Activated CD4-positive, alpha-beta memory T cell treated with anti-CD3 and anti-CD28 coated beads, Interleukin-2, amount 10 ng/mL, durations not matched to agents 7 days and 5 days (primary cell): ENCODE measurements at regions not wholly inside any gene's neighbourhood (a gene's known extent, or its start where the extent isn't known, plus 50 kb on each side); places are given as distances from the start of the nearest gene placed in this dataset.

Source experiments
- CTCF ChIA-PET: fragments of 350-600 bp; sonication (Branson Sonifier 250); formaldehyde crosslinking; loops from one replicate; lab custom pipeline; 2021; ENCODE audit warnings: antibody characterized with exemption, inconsistent platforms; lab: Charles Lee
- POLR2A ChIA-PET: fragments of 350-600 bp; sonication (Branson Sonifier 250); formaldehyde crosslinking; loops from one replicate; lab custom pipeline; 2021; ENCODE audit warnings: antibody characterized with exemption; lab: Charles Lee
- DNase-seq: peaks from one replicate; pipeline ENCODE4 v3.0.0-alpha.2; 2020
- H3K27ac Mint-ChIP-seq: one replicate; pipeline ENCODE4 v1.8.0; 2021; ENCODE audit warnings: mild to moderate bottlenecking, mixed read lengths
- H3K27me3 Mint-ChIP-seq: one replicate; pipeline ENCODE4 v1.8.0; 2021; ENCODE audit warnings: mixed read lengths
- H3K36me3 Mint-ChIP-seq: one replicate; pipeline ENCODE4 v1.8.0; 2021; ENCODE audit warnings: low read depth, mixed read lengths
- H3K4me1 Mint-ChIP-seq: one replicate; pipeline ENCODE4 v1.8.0; 2021; ENCODE audit warnings: mixed read lengths
- H3K4me3 Mint-ChIP-seq: one replicate; pipeline ENCODE4 v1.8.0; 2021; ENCODE audit warnings: mild to moderate bottlenecking, mixed read lengths
- H3K9me3 Mint-ChIP-seq: one replicate; pipeline ENCODE4 v1.8.0; 2021; ENCODE audit warnings: mixed read lengths

DNA sequence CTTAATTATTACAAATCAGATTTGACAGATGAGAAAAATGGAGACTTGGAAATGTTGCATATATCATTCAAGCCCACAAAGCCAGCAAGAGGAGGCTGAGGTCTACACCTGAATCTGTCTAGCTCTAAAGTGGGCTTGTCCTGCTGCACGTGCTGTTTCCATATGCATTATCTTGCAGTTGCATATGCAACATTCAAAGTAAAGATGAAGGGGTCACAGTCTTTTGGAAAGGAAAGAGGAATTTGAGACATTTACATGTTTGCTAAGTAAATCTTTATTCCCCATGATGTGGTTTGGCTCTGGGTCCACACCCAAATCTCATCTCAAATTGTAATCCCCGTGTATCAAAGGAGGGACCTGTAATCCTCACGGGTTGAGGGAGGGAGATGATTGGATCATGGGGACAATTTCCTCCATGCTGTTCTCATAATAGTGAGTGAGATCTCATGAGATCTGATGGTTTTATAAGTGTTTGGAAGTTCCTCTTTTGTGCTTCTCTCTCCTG lies 98.3 kb downstream of the BACH1 start:
- H3K27ac Mint-ChIP-seq, result no peak overlapping the region
- ChIA-PET POLR2A (no interaction called here), CTCF (no interaction called here)
- H3K9me3 Mint-ChIP-seq, result peaks cover 14% of the 10 kb centered on the region
- DNase-seq, result no peak
- no peaks in the 10 kb centered on the region for H3K4me1 Mint-ChIP-seq
- H3K27me3 Mint-ChIP-seq, result no peaks in the 10 kb centered on the region
- H3K36me3 Mint-ChIP-seq, result no peaks in the 10 kb centered on the region
- no peak overlapping the region for H3K4me3 Mint-ChIP-seq

DNA sequence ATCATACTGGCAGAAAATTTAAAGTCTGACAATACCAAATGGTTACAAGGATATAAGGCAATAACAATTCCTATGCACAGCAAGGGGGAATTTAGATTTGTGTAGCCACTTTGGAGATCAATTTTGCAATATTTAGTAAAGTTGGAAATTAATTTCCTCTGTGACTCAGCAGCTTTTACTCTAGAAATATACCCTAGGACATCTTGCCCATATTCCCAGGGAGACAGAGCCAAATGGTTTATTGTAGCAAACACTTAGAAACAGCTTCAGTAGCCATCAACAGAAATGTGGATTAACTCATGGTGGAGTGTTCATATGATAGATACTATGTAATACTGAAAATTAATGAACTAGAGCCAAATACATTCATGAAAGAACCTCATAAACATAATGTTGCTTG lies 104.6 kb downstream of the BACH1 start:
- H3K27ac Mint-ChIP-seq, result no peak overlapping the region
- no peaks in the 10 kb centered on the region for H3K4me1 Mint-ChIP-seq
- DNase-seq, result no peak
- peaks cover 14% of the 10 kb centered on the region for H3K9me3 Mint-ChIP-seq
- ChIA-PET POLR2A (no interaction called here), CTCF (no interaction called here)
- no peaks in the 10 kb centered on the region for H3K27me3 Mint-ChIP-seq
- no peaks in the 10 kb centered on the region for H3K36me3 Mint-ChIP-seq
- no peak overlapping the region for H3K4me3 Mint-ChIP-seq

DNA sequence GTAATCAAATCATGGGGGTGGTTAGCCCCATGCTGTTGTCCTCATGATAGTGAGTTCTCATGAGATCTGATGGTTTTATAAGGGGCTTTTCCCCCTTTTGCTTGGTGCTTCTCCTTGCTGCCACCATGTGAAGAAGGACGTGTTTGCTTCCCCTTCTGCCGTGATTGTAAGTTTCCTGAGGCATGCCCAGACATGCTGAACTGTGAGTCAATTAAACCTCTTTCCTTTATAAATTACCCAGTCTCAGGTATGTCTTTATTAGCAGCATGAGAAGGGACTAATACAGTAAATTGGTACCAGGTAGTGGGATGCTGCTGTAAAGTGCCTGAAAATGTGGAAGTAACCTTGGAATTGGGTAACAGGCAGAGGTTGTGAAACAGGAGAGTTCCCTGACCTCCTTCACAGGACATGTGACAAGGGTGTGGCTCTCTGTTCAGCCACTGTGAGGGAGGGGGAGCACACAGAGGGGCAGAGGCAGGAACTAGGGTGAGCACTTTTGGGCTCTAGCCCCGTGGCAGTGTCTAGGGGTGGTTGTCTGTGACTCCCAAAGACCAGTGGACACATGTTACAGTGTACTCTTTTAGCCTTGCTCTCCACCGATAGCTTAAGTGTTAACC lies 105.3 kb downstream of the BACH1 start:
- ChIA-PET CTCF (no interaction called here), POLR2A (no interaction called here)

DNA sequence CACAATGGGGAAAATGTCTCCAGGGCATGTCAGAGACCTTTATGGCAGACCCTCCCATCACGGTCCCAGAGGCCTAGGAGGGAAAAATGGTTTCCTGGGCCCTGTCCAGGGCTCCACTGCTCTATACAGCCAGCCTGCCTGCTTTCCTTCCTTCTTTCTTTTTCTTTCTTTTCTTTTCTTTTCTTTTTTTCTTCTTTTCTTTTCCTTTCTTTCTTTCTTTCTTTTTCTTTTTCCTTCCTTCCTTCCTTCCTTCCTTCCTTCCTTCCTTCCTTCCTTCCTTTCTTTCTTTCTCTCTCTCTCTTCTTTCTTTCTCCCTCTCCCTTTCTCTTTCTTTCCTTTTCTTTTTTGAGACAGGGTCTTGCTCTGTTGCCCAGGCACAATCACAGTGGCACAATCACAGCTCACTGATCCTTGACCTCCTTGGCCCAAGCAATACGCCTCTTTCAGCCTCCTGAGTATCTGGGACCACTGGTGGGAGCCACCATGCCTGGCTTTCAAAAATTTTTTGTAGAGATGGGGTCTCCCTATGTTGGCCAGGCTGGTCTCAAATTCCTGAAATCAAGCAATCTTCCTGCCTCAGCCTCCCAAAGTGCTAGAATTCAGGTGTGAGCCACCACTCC lies 106.9 kb downstream of the BACH1 start:
- no peaks in the 10 kb centered on the region for H3K27me3 Mint-ChIP-seq
- DNase-seq, result no peak
- H3K9me3 Mint-ChIP-seq, result peaks cover 1% of the 10 kb centered on the region
- H3K4me3 Mint-ChIP-seq, result no peak overlapping the region
- POLR2A ChIA-PET, result no interaction called here
- no peaks in the 10 kb centered on the region for H3K36me3 Mint-ChIP-seq
- H3K4me1 Mint-ChIP-seq, result no peaks in the 10 kb centered on the region
- H3K27ac Mint-ChIP-seq, result no peak overlapping the region
- CTCF ChIA-PET, result no interaction called here

More for the DNA sequence above, 105.3 kb downstream of the BACH1 start:
- no peak for DNase-seq
- Mint-ChIP-seq H3K27me3 (no peaks in the 10 kb centered on the region), H3K36me3 (no peaks in the 10 kb centered on the region), H3K4me3 (no peak overlapping the region), H3K27ac (no peak overlapping the region), H3K9me3 (peaks cover 9% of the 10 kb centered on the region), H3K4me1 (no peaks in the 10 kb centered on the region)

DNA sequence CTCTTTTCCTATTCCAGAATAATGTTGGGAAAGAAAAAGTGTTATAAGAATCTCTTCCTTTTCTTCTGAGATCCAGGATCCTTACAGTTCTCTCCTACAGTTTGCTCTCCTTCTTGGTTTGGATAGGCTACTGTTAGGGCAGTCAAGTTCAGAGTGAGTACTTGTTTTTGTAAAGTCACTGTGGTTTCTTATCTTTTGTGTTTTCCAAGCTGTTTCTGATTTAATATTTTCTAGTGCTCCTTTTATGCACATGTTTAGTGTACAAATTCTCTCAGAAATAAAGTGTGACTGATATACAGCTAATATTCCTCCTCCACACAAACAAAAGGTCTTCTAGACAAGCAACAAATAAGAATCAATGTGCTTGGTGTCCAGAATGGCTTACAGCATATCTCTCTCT lies 107.7 kb downstream of the BACH1 start:
- DNase-seq, result no peak
- ChIA-PET CTCF (no interaction called here), POLR2A (no interaction called here)
- Mint-ChIP-seq H3K4me1 (no peaks in the 10 kb centered on the region), H3K27ac (no peak overlapping the region), H3K36me3 (no peaks in the 10 kb centered on the region), H3K27me3 (no peaks in the 10 kb centered on the region), H3K9me3 (no peaks in the 10 kb centered on the region), H3K4me3 (no peak overlapping the region)

DNA sequence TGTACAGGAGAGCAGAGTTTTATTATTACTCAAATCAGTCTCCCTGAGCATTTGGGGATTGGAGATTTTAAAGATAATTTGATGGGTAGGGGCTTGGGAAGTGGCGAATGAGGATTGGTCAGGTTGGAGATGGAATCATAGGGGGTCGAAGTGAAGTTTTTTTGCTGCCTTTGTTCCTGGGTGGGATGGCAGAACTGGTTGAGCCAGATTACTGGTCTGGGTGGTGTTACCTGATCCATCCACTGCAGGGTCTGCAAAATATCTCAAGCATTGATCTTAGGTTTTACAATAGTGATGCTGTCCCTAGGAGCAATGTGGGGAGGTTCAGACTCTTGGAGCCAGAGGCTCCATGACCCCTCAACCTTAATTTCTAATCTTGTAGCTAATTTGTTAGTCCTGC lies 108.8 kb downstream of the BACH1 start:
- Mint-ChIP-seq H3K4me1 (no peaks in the 10 kb centered on the region), H3K36me3 (no peaks in the 10 kb centered on the region), H3K4me3 (no peak overlapping the region), H3K27ac (no peak overlapping the region), H3K9me3 (no peaks in the 10 kb centered on the region), H3K27me3 (no peaks in the 10 kb centered on the region)
- POLR2A ChIA-PET, result no interaction called here
- DNase-seq, result no peak
- CTCF ChIA-PET, result no interaction called here

DNA sequence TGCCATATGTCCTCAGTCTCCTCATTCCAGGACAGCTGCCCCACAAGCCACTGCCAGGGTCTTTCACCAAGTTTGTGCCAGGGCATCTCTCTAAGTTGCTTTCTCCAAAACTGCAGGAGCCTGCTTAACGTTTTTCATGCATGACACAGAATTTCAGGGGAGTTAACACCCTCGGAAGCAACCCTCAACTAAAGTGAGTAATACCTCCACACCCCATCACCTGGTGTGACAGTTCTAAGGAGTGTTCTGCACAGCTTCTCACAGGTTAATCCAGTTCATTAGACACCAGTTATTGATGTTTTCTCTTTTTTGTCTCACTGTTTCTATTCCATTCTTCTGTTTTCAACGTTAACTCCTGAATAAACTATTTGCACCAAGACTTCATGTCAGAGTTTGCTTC lies 115.0 kb downstream of the BACH1 start:
- ChIA-PET POLR2A (no interaction called here), CTCF (no interaction called here)
- no peaks in the 10 kb centered on the region for H3K9me3 Mint-ChIP-seq
- no peak overlapping the region for H3K27ac Mint-ChIP-seq
- no peaks in the 10 kb centered on the region for H3K36me3 Mint-ChIP-seq
- no peak for DNase-seq
- no peak overlapping the region for H3K4me3 Mint-ChIP-seq
- H3K27me3 Mint-ChIP-seq, result no peaks in the 10 kb centered on the region
- H3K4me1 Mint-ChIP-seq, result no peaks in the 10 kb centered on the region

DNA sequence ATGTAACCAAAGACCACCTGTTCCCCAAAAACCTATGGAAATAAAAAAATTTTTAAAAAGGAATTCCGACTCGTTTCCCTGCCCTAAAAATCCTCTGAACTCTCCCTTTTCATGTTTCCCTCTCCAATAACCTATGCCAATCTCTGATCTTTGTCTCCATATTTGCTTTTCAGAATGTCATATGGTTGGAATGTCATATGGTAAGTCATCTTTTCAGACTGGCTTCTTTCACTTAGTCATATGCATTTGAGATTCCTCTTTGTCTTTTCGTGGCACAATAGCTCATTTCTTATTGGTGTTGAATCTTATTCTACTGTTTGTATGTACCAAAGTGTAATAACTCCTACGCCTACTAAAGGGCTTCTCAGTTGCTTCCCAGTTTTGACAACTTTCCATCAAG lies 117.5 kb downstream of the BACH1 start:
- Mint-ChIP-seq H3K27me3 (no peaks in the 10 kb centered on the region), H3K36me3 (no peaks in the 10 kb centered on the region), H3K4me3 (no peak overlapping the region), H3K27ac (no peak overlapping the region), H3K9me3 (peaks cover 3% of the 10 kb centered on the region), H3K4me1 (no peaks in the 10 kb centered on the region)
- DNase-seq, result no peak
- CTCF ChIA-PET, result no interaction called here
- POLR2A ChIA-PET, result no interaction called here

DNA sequence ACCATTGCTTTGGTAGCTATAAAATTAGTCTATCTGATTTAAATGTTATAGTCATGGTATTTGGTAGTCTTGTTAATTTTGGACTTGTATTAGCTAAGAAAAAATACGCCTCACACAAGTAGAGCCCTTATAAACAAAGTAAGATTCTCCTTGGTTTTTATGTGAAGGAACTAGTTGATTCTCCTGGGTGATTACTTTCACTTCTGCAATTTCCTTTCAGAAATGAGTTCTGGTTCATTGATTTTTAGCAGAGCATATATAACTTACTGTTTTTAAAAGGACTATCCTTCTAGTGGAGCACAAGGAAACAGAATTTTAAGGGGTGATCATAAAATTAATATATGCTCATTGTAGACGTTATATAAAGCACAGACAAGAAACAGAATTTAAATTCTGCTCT lies 120.1 kb downstream of the BACH1 start:
- H3K4me1 Mint-ChIP-seq, result no peaks in the 10 kb centered on the region
- no peaks in the 10 kb centered on the region for H3K27me3 Mint-ChIP-seq
- peaks cover 3% of the 10 kb centered on the region for H3K9me3 Mint-ChIP-seq
- no peak for DNase-seq
- CTCF ChIA-PET, result no interaction called here
- no peaks in the 10 kb centered on the region for H3K36me3 Mint-ChIP-seq
- POLR2A ChIA-PET, result no interaction called here
- no peak overlapping the region for H3K27ac Mint-ChIP-seq
- H3K4me3 Mint-ChIP-seq, result no peak overlapping the region

DNA sequence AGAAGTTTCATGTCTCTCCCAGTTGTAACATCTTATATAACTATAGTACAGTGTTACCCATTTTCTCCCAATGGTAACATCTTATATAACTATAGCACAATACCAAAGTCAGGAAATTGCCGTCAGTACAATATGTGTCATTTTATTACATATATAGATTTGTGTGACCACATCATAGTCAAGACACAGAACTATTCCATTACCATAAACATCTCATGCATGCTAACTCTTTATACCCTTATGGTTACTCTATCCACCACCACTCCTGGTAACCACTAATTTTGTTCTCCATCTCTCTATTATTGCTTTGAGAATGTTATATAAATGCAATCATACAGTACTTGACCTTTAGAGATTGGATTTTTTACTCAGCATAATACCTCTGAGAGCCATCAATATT lies 120.7 kb downstream of the BACH1 start:
- Mint-ChIP-seq H3K27me3 (no peaks in the 10 kb centered on the region), H3K4me3 (no peak overlapping the region), H3K4me1 (no peaks in the 10 kb centered on the region), H3K27ac (no peak overlapping the region), H3K9me3 (peaks cover 3% of the 10 kb centered on the region), H3K36me3 (no peaks in the 10 kb centered on the region)
- ChIA-PET POLR2A (no interaction called here), CTCF (no interaction called here)
- DNase-seq, result no peak

DNA sequence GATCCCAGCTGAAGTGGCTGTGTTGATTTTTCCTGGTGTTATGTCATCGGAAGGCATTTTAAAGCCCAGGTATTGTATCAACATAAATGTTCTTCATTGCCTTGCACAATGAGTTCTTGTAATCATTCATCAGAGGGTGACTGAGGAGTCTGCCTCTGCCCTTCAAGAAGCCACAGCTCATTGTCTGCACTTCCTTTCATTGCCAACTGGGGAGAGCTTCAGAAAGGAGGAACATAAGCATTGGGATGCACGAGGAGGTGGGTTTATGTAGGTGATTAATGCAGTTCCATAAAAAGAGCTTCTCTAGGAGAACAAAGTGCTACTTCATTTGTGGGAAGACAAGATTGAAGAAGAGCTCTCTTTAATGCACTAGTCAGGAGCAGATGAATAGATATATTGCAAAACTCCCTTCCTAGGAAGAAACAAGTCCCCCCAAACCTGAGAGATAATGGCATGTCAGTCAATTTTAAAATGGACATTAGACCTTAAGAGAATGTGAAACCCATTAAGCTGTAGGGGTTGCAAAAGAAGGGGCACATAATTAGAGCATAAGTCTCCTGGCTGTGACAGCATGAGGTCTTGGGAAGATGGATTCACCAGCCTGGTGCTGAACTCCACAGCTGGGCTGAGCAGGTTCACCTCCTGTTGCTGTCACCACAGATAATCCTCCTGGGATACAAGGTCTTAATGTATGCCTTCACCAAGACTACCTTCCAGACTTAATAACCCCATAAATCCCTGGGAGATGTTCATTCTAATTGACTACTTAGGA lies 124.6 kb downstream of the BACH1 start:
- Mint-ChIP-seq H3K27ac (no peak overlapping the region), H3K4me3 (no peak overlapping the region), H3K27me3 (no peaks in the 10 kb centered on the region), H3K36me3 (no peaks in the 10 kb centered on the region), H3K4me1 (no peaks in the 10 kb centered on the region), H3K9me3 (peaks cover 3% of the 10 kb centered on the region)
- no peak for DNase-seq
- CTCF ChIA-PET, result no interaction called here
- POLR2A ChIA-PET, result no interaction called here

DNA sequence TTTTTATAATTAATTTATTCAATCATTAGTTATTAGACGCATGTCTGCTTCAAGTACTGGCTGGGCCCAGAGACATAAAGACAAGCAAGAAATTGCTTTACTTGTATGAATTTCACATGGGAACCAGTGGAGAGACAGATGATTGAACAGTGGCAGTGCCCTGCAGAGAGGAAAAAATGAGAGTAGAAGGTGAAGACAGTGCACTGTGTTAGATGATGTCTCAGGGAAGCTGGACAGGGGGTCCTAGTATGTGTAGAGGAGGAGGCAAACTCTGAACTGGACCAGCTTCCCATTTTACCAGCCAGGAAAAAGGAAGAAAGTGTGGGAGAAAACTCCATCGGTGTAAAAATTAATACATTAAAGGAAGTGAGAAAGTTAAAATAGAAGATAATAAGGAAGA lies 126.0 kb downstream of the BACH1 start:
- Mint-ChIP-seq H3K27me3 (no peaks in the 10 kb centered on the region), H3K9me3 (peaks cover under 1% of the 10 kb centered on the region), H3K27ac (no peak overlapping the region), H3K36me3 (no peaks in the 10 kb centered on the region), H3K4me3 (no peak overlapping the region), H3K4me1 (no peaks in the 10 kb centered on the region)
- POLR2A ChIA-PET, result no interaction called here
- CTCF ChIA-PET, result no interaction called here
- no peak for DNase-seq

DNA sequence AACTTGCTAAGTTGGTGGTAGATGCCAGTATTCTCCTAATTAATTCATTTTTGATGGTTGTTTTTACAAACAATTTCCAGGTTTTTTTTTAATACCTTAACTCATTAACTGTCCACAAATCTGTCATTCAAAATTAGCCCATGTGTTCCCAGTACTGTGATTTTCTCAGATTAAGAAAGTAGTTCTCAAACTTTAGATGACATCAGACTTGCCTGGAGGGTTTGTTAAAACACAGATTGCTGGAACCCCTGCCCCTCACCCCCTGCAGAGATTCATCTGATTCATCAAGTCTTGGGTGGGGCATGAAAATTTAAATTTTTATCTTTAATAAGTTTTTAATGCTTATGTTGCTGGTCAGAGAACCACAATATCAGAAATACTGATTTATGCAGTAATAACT lies 130.5 kb downstream of the BACH1 start:
- CTCF ChIA-PET, result no interaction called here
- Mint-ChIP-seq H3K4me1 (no peaks in the 10 kb centered on the region), H3K27ac (no peak overlapping the region), H3K9me3 (no peaks in the 10 kb centered on the region), H3K27me3 (no peaks in the 10 kb centered on the region), H3K36me3 (no peaks in the 10 kb centered on the region), H3K4me3 (no peak overlapping the region)
- DNase-seq, result no peak
- POLR2A ChIA-PET, result no interaction called here

DNA sequence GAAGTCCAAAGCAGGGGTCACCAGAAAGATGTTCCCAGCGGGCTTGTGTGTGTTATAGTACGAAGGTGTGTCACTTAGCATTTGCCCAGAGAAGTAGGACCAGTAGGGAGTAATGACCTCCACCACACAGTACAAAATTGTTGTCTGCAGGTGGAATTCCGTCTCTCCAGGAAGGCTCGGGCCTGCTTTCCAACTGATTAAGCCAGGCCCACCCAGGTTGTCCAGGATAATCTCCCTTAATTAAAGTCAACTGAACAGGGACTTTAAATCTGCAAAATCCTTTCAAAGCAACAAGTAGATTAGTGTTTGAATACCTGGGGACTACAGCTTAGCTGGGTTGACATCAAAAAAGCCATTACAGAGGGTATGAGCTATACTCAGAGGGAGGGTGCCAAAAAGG lies 131.3 kb downstream of the BACH1 start:
- POLR2A ChIA-PET, result no interaction called here
- Mint-ChIP-seq H3K4me3 (no peak overlapping the region), H3K27ac (no peak overlapping the region), H3K36me3 (no peaks in the 10 kb centered on the region), H3K9me3 (no peaks in the 10 kb centered on the region), H3K27me3 (no peaks in the 10 kb centered on the region), H3K4me1 (peaks cover 4% of the 10 kb centered on the region)
- CTCF ChIA-PET, result no interaction called here
- no peak for DNase-seq
